SK-N-SH (cell line): ENCODE measurements at regions not wholly inside any gene's neighbourhood (a gene's known extent, or its start where the extent isn't known, plus 50 kb on each side); places are given as distances from the start of the nearest gene placed in this dataset.

Source experiments
- CTCF ChIA-PET: fragments of 300-600, 350-600 bp; formaldehyde crosslinking; extraction: SDS; loops from one replicate; lab custom pipeline; 2021; lab: Yijun Ruan, JAX
- POLR2A ChIA-PET: fragments of 350-600 bp; sonication (Branson Sonifier 250); formaldehyde crosslinking; extraction: SDS; loops from one replicate; lab custom pipeline; 2020; ENCODE audit warnings: antibody characterized with exemption, inconsistent platforms; lab: Yijun Ruan, JAX
- DNase-seq: peaks from one replicate; pipeline ENCODE4 v3.0.0; 2012
- H2AFZ ChIP-seq: fragments of 200-600 bp; sonication (generic); 2 replicates; pipeline ENCODE4 v1.8.1; 2016; ENCODE audit warnings: antibody characterized with exemption, mild to moderate bottlenecking, low read depth
- H3F3A ChIP-seq: fragments of 200-600 bp; sonication (generic); replicated peaks from 2 replicates; pipeline ENCODE3; 2016; ENCODE audit warnings: antibody characterized with exemption, mild to moderate bottlenecking; ENCODE audit not compliant: insufficient read depth
- H3K27ac ChIP-seq, 2 experiments: fragments of 200-500 bp in 1 of 2; fragments of 200-600 bp in 1 of 2; sonication (Bioruptor generic) in 1 of 2; sonication (generic), shearing (Covaris generic) in 1 of 2; 2 replicates each; pipeline versions ENCODE4 v1.5.1 to v1.6.1; 2014 to 2016; ENCODE audit warnings: low read depth in 2 of 2, inconsistent platforms in 1 of 2, low read length in 1 of 2, mild to moderate bottlenecking in 1 of 2, mixed read lengths in 1 of 2
- H3K27me3 ChIP-seq: fragments of 200-600 bp; sonication (generic), shearing (Covaris generic); 2 replicates; pipeline ENCODE4 v1.6.1; 2016; ENCODE audit warnings: mixed run types; ENCODE audit not compliant: insufficient read depth
- H3K36me3 ChIP-seq, 2 experiments: fragments of 200-500 bp in 1 of 2; fragments of 200-600 bp in 1 of 2; sonication (Bioruptor generic) in 1 of 2; sonication (generic) in 1 of 2; replicated peaks in 1 of 2; 2 replicates each; pipeline versions ENCODE3 to v1.5.1; 2014 to 2016; ENCODE audit warnings: low read length in 1 of 2, mild to moderate bottlenecking in 1 of 2; ENCODE audit not compliant: insufficient read depth in 2 of 2, control insufficient read depth in 1 of 2
- H3K4me1 ChIP-seq, 2 experiments: fragments of 200-500 bp in 1 of 2; fragments of 200-600 bp in 1 of 2; sonication (Bioruptor generic) in 1 of 2; sonication (generic), shearing (Covaris generic) in 1 of 2; 2 replicates each; pipeline versions ENCODE4 v1.5.1 to v1.6.1; 2014 to 2016; ENCODE audit warnings: low read depth in 1 of 2, low read length in 1 of 2, mixed run types in 1 of 2; ENCODE audit not compliant: insufficient read depth in 2 of 2, control insufficient read depth in 1 of 2
- H3K4me2 ChIP-seq: fragments of 200-600 bp; sonication (generic), shearing (Covaris generic); 2 replicates; pipeline ENCODE4 v1.6.1; 2017; ENCODE audit warnings: mixed run types
- H3K4me3 ChIP-seq, 2 experiments: fragments of 200-500 bp in 1 of 2; fragments of 200-600 bp in 1 of 2; sonication (Bioruptor generic) in 1 of 2; sonication (generic), shearing (Covaris generic) in 1 of 2; 2 replicates each; pipeline versions ENCODE4 v1.5.1 to v1.8.1; 2014 to 2016; ENCODE audit warnings: low read depth in 2 of 2, inconsistent platforms in 1 of 2, low read length in 1 of 2, mild to moderate bottlenecking in 1 of 2, mixed read lengths in 1 of 2, moderate library complexity in 1 of 2
- H3K79me2 ChIP-seq: fragments of 200-600 bp; sonication (generic); 2 replicates; pipeline ENCODE4 v1.8.1; 2017; ENCODE audit warnings: mild to moderate bottlenecking; ENCODE audit not compliant: insufficient read depth
- H3K9ac ChIP-seq: fragments of 200-600 bp; sonication (generic); 2 replicates; pipeline ENCODE4 v1.6.1; 2017; ENCODE audit warnings: mixed run types
- H3K9me2 ChIP-seq: fragments of 200-600 bp; sonication (generic); 2 replicates; pipeline ENCODE4 v1.6.1; 2017; ENCODE audit warnings: mixed run types
- H3K9me3 ChIP-seq: fragments of 200-600 bp; sonication (generic); 2 replicates; pipeline ENCODE4 v1.6.1; 2017; ENCODE audit warnings: mixed run types, mild to moderate bottlenecking, moderate library complexity
- H4K20me1 ChIP-seq: fragments of 200-600 bp; sonication (generic); 2 replicates; pipeline ENCODE4 v1.6.1; 2017; ENCODE audit warnings: mild to moderate bottlenecking, mixed run types; ENCODE audit not compliant: insufficient read depth
- CHD2 ChIP-seq: fragments of 150-350 bp; IDR thresholded peaks from 2 replicates; pipeline ENCODE4 v1.6.1; 2018; ENCODE audit warnings: low read length; ENCODE audit not compliant: partially characterized antibody
- ELF1 ChIP-seq: IDR thresholded peaks from 2 replicates; pipeline ENCODE4 v1.4.0; 2012
- FOSL2 ChIP-seq: IDR thresholded peaks from 2 replicates; pipeline ENCODE4 v1.4.0; 2012; ENCODE audit warnings: low read depth, mild to moderate bottlenecking, moderate library complexity, borderline replicate concordance
- FOXM1 ChIP-seq: IDR thresholded peaks from 2 replicates; pipeline ENCODE4 v1.4.0; 2012; ENCODE audit warnings: low read depth, mild to moderate bottlenecking
- GABPA ChIP-seq: IDR thresholded peaks from 2 replicates; pipeline ENCODE4 v1.4.0; 2012; ENCODE audit warnings: low read depth, mild to moderate bottlenecking
- GATA2 ChIP-seq: sonication (generic); formaldehyde crosslinking; IDR thresholded peaks from 2 replicates; pipeline ENCODE4 v1.5.0; 2020; ENCODE audit warnings: mild to moderate bottlenecking, missing genetic modification reagents
- JUND ChIP-seq: IDR thresholded peaks from 2 replicates; pipeline ENCODE4 v1.4.0; 2012
- MXI1 ChIP-seq: IDR thresholded peaks from 2 replicates; pipeline ENCODE4 v1.6.1; 2012; ENCODE audit warnings: mild to moderate bottlenecking, low read depth, low read length, improper control_type of control experiment
- NFIC ChIP-seq: IDR thresholded peaks from 2 replicates; pipeline ENCODE4 v1.4.0; 2012; ENCODE audit warnings: borderline replicate concordance
- NRF1 ChIP-seq: IDR thresholded peaks from 2 replicates; pipeline ENCODE4 v1.6.1; 2012; ENCODE audit warnings: low read depth, mild to moderate bottlenecking, low read length
- PBX3 ChIP-seq: IDR thresholded peaks from 2 replicates; pipeline ENCODE4; 2012
- RAD21 ChIP-seq: IDR thresholded peaks from 2 replicates; pipeline ENCODE4 v1.6.1; 2012; ENCODE audit warnings: mild to moderate bottlenecking, low read length
- RFX5 ChIP-seq: IDR thresholded peaks from 2 replicates; pipeline ENCODE4 v1.6.1; 2012; ENCODE audit warnings: mild to moderate bottlenecking, improper control_type of control experiment, low read length
- RXRA ChIP-seq: IDR thresholded peaks from 2 replicates; pipeline ENCODE4 v1.4.0; 2012; ENCODE audit warnings: low read depth, mild to moderate bottlenecking, borderline replicate concordance
- TAF1 ChIP-seq: IDR thresholded peaks from 2 replicates; pipeline ENCODE4 v1.6.1; 2012; ENCODE audit warnings: low read depth, mild to moderate bottlenecking, low read length, moderate library complexity, borderline replicate concordance
- TEAD4 ChIP-seq: IDR thresholded peaks from 2 replicates; pipeline ENCODE4 v1.4.0; 2012; ENCODE audit warnings: mild to moderate bottlenecking, borderline replicate concordance; ENCODE audit not compliant: insufficient read depth
- YY1 ChIP-seq: IDR thresholded peaks from 2 replicates; pipeline ENCODE4 v1.4.0; 2012; ENCODE audit warnings: low read depth, mild to moderate bottlenecking
- ZBTB33 ChIP-seq: IDR thresholded peaks from 2 replicates; pipeline ENCODE4 v1.4.0; 2012; ENCODE audit warnings: low read depth, borderline replicate concordance
- TF ChIP-seq, protein P1 (sequence below): IDR thresholded peaks from 2 replicates; pipeline ENCODE4 v1.4.0; 2012; ENCODE audit warnings: low read depth
- TF ChIP-seq, protein P2 (sequence below): fragments of 150-350 bp; IDR thresholded peaks from 2 replicates; pipeline ENCODE4 v1.6.1; 2016; ENCODE audit warnings: mild to moderate bottlenecking, low read depth, low read length

- H2AFZ ChIP-seq, result no peak overlapping the region
- TF ChIP-seq NRF1, result no peak
- no peak for TF ChIP-seq GABPA
- TF ChIP-seq MXI1, result no peak
- TF ChIP-seq ELF1, result no peak
- TF ChIP-seq FOSL2, result no peak
- no peak for TF ChIP-seq JUND
- TF ChIP-seq RFX5, result no peak
- no peak for TF ChIP-seq GATA2 (CRISPR knock-in tag)
- TF ChIP-seq TEAD4, result no peak
- TF ChIP-seq ZBTB33, result no peak
- no peak for TF ChIP-seq PBX3
- TF ChIP-seq RXRA, result no peak
- no peak for TF ChIP-seq RAD21
- no peak for TF ChIP-seq TAF1
- no peak for TF ChIP-seq NFIC
- no peak for TF ChIP-seq CHD2
- TF ChIP-seq, protein P1, sequence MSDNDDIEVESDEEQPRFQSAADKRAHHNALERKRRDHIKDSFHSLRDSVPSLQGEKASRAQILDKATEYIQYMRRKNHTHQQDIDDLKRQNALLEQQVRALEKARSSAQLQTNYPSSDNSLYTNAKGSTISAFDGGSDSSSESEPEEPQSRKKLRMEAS, result no peak
- TF ChIP-seq FOXM1, result no peak
- TF ChIP-seq YY1, result no peak
- TF ChIP-seq, protein P2, sequence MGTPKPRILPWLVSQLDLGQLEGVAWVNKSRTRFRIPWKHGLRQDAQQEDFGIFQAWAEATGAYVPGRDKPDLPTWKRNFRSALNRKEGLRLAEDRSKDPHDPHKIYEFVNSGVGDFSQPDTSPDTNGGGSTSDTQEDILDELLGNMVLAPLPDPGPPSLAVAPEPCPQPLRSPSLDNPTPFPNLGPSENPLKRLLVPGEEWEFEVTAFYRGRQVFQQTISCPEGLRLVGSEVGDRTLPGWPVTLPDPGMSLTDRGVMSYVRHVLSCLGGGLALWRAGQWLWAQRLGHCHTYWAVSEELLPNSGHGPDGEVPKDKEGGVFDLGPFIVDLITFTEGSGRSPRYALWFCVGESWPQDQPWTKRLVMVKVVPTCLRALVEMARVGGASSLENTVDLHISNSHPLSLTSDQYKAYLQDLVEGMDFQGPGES, result no peak
- TF ChIP-seq, all 33 proteins: peak for 0
- no peaks in the 10 kb centered on the region; a peak in 1 of 4 replicates for H3K4me1 ChIP-seq
- ChIA-PET CTCF (no interaction called here), POLR2A (no interaction called here)
- no peak overlapping the region for H3K27ac ChIP-seq
- no peaks in the 10 kb centered on the region for H3K9me2 ChIP-seq
- no peaks in the 10 kb centered on the region for H3F3A ChIP-seq
- DNase-seq, result no peak
- no peaks in the 10 kb centered on the region for H4K20me1 ChIP-seq
- H3K9ac ChIP-seq, result no peak overlapping the region
- no peaks in the 10 kb centered on the region for H3K79me2 ChIP-seq
- no peak overlapping the region for H3K4me2 ChIP-seq
- no peaks in the 10 kb centered on the region for H3K27me3 ChIP-seq
- H3K36me3 ChIP-seq, result no peaks in the 10 kb centered on the region
- no peak overlapping the region for H3K4me3 ChIP-seq
- no peaks in the 10 kb centered on the region for H3K9me3 ChIP-seq
These were observed 1087.7 kb upstream of the ARRDC3 start for GRCh38 chr5:92470770-92471169.
